Middle frontal gyrus (tissue), 1 donor: ENCODE measurements at regions not wholly inside any gene's neighbourhood (a gene's known extent, or its start where the extent isn't known, plus 50 kb on each side); places are given as distances from the start of the nearest gene placed in this dataset.
"Not testable (repeated sequence)": the region's sequence is repeated elsewhere in the genome, so short reads cannot be mapped to it uniquely, and the experiment has no call there.

Experiments
- DNase-seq: peaks from one replicate; pipeline ENCODE4 v3.0.0-alpha.2; 2015; ENCODE audit warnings: low spot score; ENCODE audit errors: extremely low spot score

DNA sequence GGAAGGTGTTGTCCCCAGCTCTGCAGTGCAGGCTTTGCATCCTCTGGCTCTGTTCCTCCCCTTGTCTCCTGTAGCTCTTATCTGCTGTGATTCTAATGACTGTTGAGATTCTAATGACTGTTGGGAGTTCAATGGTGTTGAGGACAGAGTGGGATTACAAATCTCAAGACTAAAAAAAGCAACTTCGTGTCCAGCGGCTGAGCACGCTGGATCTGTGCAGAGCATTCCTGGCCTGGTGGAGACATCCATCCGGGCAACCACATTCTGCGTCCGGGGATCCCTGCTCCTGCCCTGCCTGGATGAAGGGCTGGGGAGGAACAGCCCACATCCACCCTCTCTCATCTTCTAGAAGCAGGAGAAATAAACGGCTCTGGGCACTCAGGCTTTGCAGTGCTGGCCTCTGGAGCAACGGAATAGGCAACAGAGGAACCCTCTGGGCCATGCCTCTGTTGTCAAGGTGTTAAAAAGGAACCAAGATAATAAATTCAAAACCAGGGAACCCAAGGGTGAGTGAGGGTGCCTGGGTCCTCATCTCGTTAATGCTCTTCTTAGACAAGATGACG lies 106.7 kb upstream of the ASB18 start:
- no peak for DNase-seq

DNA sequence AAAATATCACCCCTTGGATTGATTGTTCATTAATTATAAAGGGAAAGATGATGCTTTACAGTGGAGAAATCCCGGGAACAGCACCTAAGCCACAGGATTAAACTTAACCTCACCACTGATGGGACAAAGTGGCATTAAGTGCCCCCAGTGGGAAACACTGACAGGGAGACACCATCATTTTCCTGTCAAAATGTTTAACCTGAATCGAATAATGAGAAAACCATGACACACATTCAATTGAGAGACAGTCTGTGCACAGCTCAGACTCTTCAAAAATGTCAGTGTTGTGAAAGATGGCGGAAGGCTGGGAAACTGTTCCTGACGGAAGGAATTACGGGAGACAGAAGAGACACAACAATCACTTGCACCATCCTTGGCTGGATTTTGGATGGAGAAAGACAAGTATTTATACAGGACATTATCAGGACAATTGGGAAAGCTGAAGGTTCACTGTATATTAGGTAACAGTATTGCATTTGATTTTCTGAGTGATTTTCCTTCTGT lies 111.8 kb upstream of the ASB18 start:
- no peak for DNase-seq

- no peak for DNase-seq
These were observed 112.5 kb upstream of the ASB18 start for GRCh38 chr2:236376566-236377244.

- no peak for DNase-seq
These were observed 115.9 kb upstream of the ASB18 start for GRCh38 chr2:236380051-236380612.

- DNase-seq, result not testable (repeated sequence)
These were observed 117.0 kb upstream of the ASB18 start for GRCh38 chr2:236381253-236381652.

DNA sequence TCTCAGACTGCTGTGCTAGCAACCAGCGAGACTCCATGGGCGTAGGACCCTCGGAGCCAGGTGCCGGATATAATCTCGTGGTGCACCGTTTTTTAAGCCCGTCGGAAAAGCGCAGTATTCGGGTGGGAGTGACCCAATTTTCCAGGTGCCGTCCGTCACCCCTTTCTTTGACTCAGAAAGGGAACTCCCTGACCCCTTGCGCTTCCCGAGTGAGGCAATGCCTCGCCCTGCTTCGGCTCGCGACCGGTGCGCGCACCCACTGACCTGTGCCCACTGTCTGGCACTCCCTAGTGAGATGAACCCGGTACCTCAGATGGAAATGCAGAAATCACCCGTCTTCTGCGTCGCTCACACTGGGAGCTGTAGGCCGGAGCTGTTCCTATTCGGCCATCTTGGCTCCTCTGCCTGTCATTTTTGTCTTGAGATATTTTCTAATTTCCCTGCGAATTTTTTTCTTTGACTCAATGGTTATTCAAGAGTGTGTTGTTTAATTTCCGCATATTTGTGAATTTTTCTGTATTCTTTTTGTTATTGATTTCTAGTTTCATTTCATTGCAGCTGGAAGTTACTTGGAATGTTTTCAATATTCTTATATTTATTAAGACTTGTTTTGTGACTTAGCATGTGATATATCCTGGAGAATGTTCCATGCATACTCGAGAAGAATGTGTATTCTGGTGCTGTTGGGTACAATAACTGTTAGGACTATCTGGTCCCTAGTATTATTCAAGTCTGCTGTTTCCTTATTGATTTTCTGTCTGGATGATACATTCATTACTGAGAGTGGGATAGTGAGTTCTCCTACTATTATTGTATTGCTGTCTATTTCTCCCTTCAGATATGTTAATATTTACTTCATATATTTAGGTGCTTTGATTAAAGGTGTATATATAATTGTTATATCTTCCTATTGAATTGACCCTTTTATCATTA lies 125.3 kb upstream of the ASB18 start:
- not testable (repeated sequence) for DNase-seq

DNA sequence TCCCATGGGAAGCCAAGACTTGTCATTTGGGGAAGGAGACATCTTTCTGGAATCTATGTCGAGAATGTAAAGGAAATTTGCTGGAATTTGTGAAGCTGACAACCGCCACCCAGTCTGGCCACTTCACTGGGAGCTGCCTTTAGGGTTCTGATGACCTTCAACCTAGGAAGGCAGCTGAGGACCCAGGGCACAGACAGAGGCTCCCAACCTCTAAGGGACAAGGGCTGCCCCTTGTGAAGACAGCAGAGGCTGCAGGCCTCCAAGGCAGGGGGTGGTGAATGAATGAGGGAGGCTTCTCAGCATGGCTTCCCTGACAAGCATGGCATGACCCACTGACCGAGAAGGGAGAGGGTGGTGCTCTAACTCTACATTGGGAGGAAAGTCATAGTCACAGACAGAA lies 128.9 kb upstream of the ASB18 start:
- no peak for DNase-seq

DNA sequence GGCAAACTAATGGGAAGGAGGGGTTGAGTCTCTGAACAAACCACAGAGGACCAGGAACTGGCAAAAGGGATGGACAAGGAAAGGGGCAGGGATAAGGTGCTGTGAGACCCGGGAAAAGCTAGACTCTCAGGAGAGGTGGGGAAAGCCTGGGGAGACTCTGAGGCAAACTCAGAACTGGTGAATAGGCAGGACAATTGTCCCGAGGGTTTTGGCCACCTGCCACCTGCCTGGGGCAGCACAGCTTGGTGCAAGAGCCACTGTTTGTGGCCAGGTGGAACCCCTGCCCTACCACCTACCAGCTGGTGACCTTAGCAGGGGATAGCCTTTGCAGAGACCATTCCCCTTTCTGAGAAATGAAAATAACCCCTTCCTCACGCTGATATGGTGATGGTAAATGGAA lies 129.4 kb upstream of the ASB18 start:
- no peak for DNase-seq

DNA sequence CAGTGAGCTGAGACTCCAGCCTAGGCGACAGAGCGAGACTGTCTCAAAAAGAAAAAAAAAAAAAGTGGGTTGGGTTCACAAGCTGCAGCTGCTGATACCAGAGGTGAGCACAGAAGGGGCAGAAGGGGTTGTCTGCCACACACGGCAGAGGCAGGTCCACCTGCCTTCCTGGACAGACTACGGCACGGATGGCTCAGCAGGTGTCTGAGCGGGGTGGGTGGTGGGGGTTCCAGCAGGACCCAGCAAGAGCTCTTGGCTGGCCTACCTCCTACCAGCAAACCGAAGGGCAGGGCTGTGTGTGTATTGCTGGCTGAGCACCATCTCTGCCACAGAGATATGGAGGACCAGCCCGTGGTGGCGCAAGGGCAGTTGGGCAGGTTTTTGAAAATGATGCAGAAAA lies 130.4 kb upstream of the ASB18 start:
- DNase-seq, result no peak

DNA sequence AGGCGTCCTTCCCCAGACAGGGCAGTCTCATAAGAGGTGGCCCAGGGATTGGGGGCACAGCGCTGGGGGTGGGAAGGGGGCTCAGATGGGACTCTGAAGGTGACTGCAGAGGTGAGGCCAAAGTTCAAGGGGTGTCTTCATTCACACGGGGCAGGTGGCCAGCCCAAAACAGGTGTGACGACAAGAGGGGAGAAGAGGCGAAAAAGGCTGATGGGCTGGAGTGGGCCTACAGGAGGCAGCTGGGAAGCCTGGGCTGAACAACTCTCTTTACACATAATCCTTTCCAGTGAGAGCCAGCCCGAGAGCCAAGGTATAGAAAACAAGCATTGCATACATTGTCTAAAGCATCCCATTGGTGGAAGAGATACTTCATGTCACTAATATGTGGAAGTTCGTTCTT lies 130.9 kb upstream of the ASB18 start:
- no peak for DNase-seq

DNA sequence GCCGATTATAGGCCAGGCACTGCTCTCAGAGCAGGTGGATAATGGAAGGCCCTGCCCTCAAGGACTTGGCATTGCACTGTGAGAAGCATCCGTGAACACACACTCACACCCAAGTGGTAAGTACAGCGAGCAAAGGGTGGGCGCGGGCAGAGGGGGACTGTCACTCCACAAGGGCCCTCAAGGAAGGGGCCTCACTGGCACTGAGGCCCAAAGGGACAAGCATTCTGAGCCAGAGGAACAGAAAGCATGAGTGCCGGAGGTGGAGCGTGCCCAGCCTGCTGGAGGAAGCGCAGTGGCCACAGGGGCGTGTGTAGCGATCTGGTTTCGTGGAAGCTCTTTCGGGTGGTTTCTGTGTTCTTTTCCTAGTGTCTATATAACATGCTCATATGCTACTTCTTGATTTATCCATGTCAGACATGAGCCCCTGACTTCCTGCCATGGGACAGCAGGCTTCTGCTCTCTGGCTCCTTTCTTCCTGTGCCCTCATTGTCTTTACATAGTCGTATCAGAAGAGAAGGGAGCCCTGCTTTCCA lies 132.7 kb upstream of the ASB18 start:
- no peak for DNase-seq

GRCh38 chr2:236397681-236398080 lies 133.5 kb upstream of the ASB18 start:
- DNase-seq, result no peak

- DNase-seq, result no peak
These were observed 135.2 kb upstream of the ASB18 start for GRCh38 chr2:236399409-236399808.

DNA sequence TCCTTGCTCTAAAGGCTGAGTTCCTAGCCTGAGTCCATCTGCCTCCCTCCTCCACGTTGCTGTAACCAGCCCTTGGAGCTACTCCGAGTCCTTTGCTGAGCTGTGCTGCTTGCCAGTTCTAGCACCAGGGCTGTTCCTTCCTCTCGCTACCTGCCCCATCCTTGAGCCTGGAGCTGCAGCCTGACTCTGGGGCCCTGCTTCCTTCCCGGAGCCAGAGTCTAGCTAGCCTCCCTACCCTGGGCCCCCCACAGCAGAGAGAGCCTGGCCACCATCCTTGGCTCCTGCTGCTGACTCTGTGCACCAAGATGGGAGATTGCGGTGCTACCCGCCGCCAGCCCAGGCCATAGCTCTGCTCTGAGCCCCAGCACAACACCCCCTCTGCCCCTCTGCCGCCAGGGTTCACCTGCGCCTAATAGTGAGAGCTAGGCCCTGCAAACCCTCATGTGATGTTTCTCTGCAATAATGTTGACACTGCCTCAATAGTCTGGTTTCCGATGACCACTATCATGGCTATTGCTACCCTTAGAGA lies 135.9 kb upstream of the ASB18 start:
- DNase-seq, result no peak

DNA sequence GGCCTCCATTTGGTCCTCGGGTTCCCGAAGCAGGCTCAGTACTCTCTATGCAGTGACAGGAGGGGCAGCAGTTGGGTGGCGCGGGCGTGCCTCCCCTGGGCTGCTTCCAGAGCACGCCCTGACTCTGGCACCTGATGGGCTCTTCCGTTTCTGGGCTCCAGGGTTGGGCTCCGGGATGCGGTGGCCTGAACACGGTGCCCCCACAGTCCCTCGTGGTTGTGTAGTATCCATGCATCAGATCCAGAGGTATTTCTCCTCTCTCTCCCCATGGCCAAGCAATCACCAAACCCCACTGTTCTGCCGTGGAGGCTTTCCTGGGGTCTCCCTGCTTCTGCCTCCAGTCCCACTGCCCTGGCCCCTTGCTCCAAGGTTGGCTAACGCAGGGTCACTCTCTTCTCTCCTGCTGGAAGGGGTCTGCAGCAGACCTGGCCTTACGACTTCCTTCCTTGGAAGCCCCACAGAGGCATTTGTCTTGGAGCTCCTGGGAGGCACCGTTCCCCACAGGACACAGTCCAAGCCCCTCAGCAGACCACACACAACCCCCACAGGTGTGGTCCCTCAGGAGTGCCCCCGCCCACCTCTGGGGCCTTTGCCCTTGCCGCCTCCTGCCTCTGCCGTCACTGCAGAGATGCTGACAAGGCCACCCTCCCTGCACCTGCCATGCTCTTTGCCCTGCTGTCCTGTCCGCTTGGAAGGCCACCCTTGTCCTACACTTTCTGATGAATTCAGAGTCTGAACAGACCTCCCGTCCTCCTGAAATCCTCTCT lies 136.6 kb upstream of the ASB18 start:
- DNase-seq, result no peak

DNA sequence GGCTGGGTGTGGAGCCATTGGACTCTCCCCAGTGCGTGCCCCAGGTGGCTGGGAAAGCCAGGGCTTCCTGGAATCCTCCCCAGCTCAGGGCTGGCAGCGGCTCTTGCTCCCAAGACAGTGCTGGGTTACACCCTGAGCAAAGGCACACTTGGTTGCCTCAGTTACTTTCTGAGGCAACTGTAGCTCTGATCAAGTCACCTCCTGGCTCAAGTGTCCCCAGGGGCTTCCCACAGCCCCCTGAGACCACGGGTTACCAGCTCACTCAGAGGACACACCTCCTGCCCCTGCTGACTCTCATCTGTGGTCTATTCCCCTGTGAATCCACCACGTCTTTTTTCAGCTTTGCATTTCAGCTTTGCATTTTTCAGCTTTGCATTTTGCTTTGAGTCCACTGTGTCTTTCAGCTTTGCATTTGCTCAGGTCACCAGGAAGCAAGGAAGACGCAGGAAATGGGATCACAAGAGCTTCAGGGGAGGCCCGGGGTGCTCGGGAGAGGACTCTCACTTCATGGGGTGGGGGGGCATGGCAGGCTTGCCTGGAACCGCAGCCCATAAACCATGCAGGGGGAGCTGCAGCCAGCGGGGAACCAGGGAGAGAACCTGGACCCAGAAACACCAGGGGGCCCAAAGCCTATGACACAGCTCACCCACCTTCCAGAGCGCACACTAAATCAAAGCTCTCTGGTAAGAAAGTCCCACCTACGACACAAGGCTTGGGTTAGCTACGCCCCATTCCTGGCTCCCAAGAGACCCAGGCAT lies 138.0 kb upstream of the ASB18 start:
- DNase-seq, result no peak

- DNase-seq, result no peak
These were observed 138.9 kb upstream of the ASB18 start for GRCh38 chr2:236403125-236403524.

GRCh38 chr2:236403811-236404210 lies 139.6 kb upstream of the ASB18 start:
- no peak for DNase-seq

DNA sequence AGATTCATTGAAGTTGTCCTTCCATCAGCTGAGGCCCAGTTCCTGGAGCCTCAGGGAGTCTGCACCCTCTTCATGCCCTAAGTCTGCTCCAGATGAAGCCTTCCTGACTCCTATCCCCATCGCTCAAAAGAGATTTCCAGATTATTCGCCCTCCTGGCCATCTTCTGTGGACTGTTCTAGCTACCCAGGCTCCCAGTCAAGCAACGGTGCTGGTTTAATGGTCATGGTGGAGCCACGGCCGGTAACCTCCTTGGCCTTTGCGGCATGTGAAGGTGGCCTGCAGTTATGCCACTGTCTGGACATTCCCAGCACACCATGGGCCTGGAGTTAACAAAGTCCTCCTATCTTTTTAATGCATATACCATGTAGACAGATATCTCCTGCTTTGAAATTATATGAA lies 140.1 kb upstream of the ASB18 start:
- DNase-seq, result no peak

DNA sequence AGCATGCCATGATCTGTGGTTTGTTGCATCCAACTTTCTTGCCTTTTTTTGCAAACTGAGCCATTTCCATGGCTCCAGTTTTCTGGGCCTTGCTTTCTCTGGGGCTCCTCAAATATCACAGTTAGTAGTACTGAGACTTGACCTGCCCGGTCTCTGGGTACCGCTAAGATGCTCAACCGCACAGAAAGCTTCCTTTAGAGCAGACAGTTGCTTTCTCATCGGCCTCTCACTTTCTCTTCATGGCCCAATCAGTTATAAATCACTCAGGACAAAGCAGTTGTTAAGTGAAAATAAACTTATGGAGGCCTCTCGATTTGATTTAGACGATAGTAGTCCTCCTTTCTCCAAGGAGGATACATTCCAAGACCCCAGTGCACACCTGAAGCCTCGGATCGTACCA lies 141.2 kb upstream of the ASB18 start:
- no peak for DNase-seq
